ENCODE measurements at regions not wholly inside any gene's neighbourhood (a gene's known extent, or its start where the extent isn't known, plus 50 kb on each side); places are given as distances from the start of the nearest gene placed in this dataset.

DNA sequence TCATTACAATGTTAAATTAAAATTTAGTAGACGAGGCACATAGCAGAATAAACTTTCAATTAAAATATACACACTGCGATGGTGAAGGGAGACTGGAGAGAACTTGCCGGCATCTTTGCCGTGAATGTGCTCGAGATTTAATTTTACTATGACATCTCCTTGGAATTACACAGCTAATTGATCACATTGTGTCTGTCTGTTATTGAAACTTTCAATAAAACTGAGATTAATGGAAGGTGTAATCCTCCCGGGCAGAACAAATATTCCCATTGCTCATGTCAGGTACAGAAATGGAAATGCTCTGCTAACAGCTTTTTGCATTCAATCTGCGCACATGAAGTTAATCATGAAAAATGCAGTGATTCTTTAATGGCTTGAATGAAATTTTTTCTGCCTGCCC, 210.1 kb upstream of the NLRP1 start:
- H3K9me3 ChIP-seq (ENCODE audit: low read depth) = no peaks in the 10 kb centered on the region
- H3K4me1 Mint-ChIP-seq = peaks cover 26% of the 10 kb centered on the region
- H3K27ac ChIP-seq = no peak overlapping the region
- H3F3A ChIP-seq (ENCODE audit: low read depth) = peaks cover 22% of the 10 kb centered on the region
- H3K36me3 ChIP-seq = no peaks in the 10 kb centered on the region
- H3K4me3 ChIP-seq = no peak overlapping the region
- H3K9me3 Mint-ChIP-seq = peaks cover 16% of the 10 kb centered on the region
- peaks cover 7% of the 10 kb centered on the region for H4K20me1 ChIP-seq (ENCODE audit: low read depth)
- peaks cover 25% of the 10 kb centered on the region for H3K4me1 ChIP-seq
- no peak overlapping the region for H3K4me3 Mint-ChIP-seq
- no peaks in the 10 kb centered on the region for H3K36me3 Mint-ChIP-seq
- peaks cover 8% of the 10 kb centered on the region for H3K27me3 ChIP-seq
- H3K4me2 ChIP-seq = no peak overlapping the region
- H3K9ac ChIP-seq = no peak overlapping the region
- TF ChIP-seq EZH2phosphoT487 (IDR thresholded peaks at IDR 0.05) (no peak), EZH2 (IDR thresholded peaks at IDR 0.05) (no peak)
- TF ChIP-seq, protein P1, sequence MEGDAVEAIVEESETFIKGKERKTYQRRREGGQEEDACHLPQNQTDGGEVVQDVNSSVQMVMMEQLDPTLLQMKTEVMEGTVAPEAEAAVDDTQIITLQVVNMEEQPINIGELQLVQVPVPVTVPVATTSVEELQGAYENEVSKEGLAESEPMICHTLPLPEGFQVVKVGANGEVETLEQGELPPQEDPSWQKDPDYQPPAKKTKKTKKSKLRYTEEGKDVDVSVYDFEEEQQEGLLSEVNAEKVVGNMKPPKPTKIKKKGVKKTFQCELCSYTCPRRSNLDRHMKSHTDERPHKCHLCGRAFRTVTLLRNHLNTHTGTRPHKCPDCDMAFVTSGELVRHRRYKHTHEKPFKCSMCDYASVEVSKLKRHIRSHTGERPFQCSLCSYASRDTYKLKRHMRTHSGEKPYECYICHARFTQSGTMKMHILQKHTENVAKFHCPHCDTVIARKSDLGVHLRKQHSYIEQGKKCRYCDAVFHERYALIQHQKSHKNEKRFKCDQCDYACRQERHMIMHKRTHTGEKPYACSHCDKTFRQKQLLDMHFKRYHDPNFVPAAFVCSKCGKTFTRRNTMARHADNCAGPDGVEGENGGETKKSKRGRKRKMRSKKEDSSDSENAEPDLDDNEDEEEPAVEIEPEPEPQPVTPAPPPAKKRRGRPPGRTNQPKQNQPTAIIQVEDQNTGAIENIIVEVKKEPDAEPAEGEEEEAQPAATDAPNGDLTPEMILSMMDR (IDR thresholded peaks at IDR 0.05) = no peak
- H3K27ac Mint-ChIP-seq = no peak overlapping the region
- no peak for DNase-seq (ENCODE audit: low spot score)
- no peaks in the 10 kb centered on the region for H3K79me2 ChIP-seq (ENCODE audit: low read depth)
- H2AFZ ChIP-seq (replicated peaks) = no peak overlapping the region
- peaks cover 8% of the 10 kb centered on the region for H3K27me3 Mint-ChIP-seq (ENCODE audit: insufficient read depth, low read depth)

- Histone ChIP-seq H4K20me1 (ENCODE audit: low read depth) (peaks cover 2% of the 10 kb centered on the region), H2AFZ (replicated peaks) (no peak overlapping the region), H3K9ac (no peak overlapping the region), H3K4me2 (no peak overlapping the region), H3K79me2 (ENCODE audit: low read depth) (no peaks in the 10 kb centered on the region), H3K36me3 (no peaks in the 10 kb centered on the region), H3K4me1 (peaks cover 19% of the 10 kb centered on the region), H3K27ac (no peak overlapping the region), H3K4me3 (no peak overlapping the region), H3F3A (ENCODE audit: low read depth) (peaks cover 16% of the 10 kb centered on the region), H3K9me3 (ENCODE audit: low read depth) (no peaks in the 10 kb centered on the region), H3K27me3 (peaks cover 8% of the 10 kb centered on the region)
- H3K9me3 Mint-ChIP-seq = peaks cover 16% of the 10 kb centered on the region
- H3K27ac Mint-ChIP-seq = no peak overlapping the region
- peaks cover 6% of the 10 kb centered on the region for H3K27me3 Mint-ChIP-seq (ENCODE audit: insufficient read depth, low read depth)
- H3K36me3 Mint-ChIP-seq = no peaks in the 10 kb centered on the region
- no peak for DNase-seq (ENCODE audit: low spot score)
- H3K4me1 Mint-ChIP-seq = peaks cover 21% of the 10 kb centered on the region
- H3K4me3 Mint-ChIP-seq = no peak overlapping the region
- TF ChIP-seq EZH2phosphoT487 (IDR thresholded peaks at IDR 0.05) = no peak
- no peak for TF ChIP-seq EZH2 (IDR thresholded peaks at IDR 0.05)
- TF ChIP-seq, protein P1 (IDR thresholded peaks at IDR 0.05) = no peak
Measured at GRCh38 chr17:5794881-5795506, 210.7 kb upstream of the NLRP1 start.

GRCh38 chr17:5797447-5798050, 213.2 kb upstream of the NLRP1 start:
- Histone ChIP-seq H3K9me3 (ENCODE audit: low read depth) (no peaks in the 10 kb centered on the region), H3F3A (ENCODE audit: low read depth) (peaks cover 12% of the 10 kb centered on the region), H4K20me1 (ENCODE audit: low read depth) (no peaks in the 10 kb centered on the region), H3K4me2 (peak overlapping the region; percentile 60), H3K4me1 (peaks cover 17% of the 10 kb centered on the region), H3K4me3 (no peak overlapping the region), H3K9ac (no peak overlapping the region), H3K79me2 (ENCODE audit: low read depth) (no peaks in the 10 kb centered on the region), H2AFZ (replicated peaks) (peak overlapping the region; percentile 92), H3K27me3 (peaks cover 8% of the 10 kb centered on the region), H3K36me3 (no peaks in the 10 kb centered on the region), H3K27ac (no peak overlapping the region)
- H3K9me3 Mint-ChIP-seq = peaks cover 7% of the 10 kb centered on the region
- H3K4me1 Mint-ChIP-seq = peaks cover 25% of the 10 kb centered on the region
- DNase-seq (ENCODE audit: low spot score) = peak; percentile 25
- no peak overlapping the region for H3K4me3 Mint-ChIP-seq
- peaks cover 3% of the 10 kb centered on the region for H3K27me3 Mint-ChIP-seq (ENCODE audit: insufficient read depth, low read depth)
- H3K27ac Mint-ChIP-seq = peak overlapping the region; percentile 72
- TF ChIP-seq EZH2 (IDR thresholded peaks at IDR 0.05) (no peak), EZH2phosphoT487 (IDR thresholded peaks at IDR 0.05) (no peak)
- TF ChIP-seq, protein P1 (IDR thresholded peaks at IDR 0.05) = no peak
- no peaks in the 10 kb centered on the region for H3K36me3 Mint-ChIP-seq
